HCT116 (cell line): ENCODE measurements at regions not wholly inside any gene's neighbourhood (a gene's known extent, or its start where the extent isn't known, plus 50 kb on each side); places are given as distances from the start of the nearest gene placed in this dataset.

Experiments
- CEBPB ChIP-seq: IDR thresholded peaks from 2 replicates; pipeline ENCODE4 v1.6.1; 2012; ENCODE audit warnings: low read depth
- EGR1 ChIP-seq: IDR thresholded peaks from 2 replicates; pipeline ENCODE4 v1.6.1; 2012; ENCODE audit warnings: low read depth
- EZH2 ChIP-seq: fragments of 200-600 bp; sonication (generic); IDR thresholded peaks from 2 replicates; pipeline ENCODE4 v1.6.1; 2017; ENCODE audit warnings: antibody characterized with exemption, mixed run types
- JUND ChIP-seq: IDR thresholded peaks from 2 replicates; pipeline ENCODE4 v1.6.1; 2012
- POLR2A ChIP-seq: IDR thresholded peaks from 2 replicates; pipeline ENCODE4 v1.7.0; 2011; ENCODE audit warnings: borderline replicate concordance; ENCODE audit not compliant: insufficient read depth, insufficient read length; ENCODE audit errors: extremely low read depth
- POLR2AphosphoS5 ChIP-seq: IDR thresholded peaks from 2 replicates; pipeline ENCODE4 v1.6.1; 2011; ENCODE audit warnings: mild to moderate bottlenecking, low read depth, low read length, moderate library complexity
- TCF7L2 ChIP-seq: IDR thresholded peaks from 2 replicates; pipeline ENCODE4 v1.7.0; 2011; ENCODE audit warnings: borderline replicate concordance, inconsistent platforms; ENCODE audit not compliant: insufficient read depth, insufficient read length; ENCODE audit errors: extremely low read depth
- YY1 ChIP-seq: IDR thresholded peaks from 2 replicates; pipeline ENCODE4 v1.6.1; 2011; ENCODE audit warnings: low read length, low read depth, moderate library complexity, mild to moderate bottlenecking; ENCODE audit not compliant: insufficient replicate concordance; ENCODE audit errors: extremely low read depth
- ZFX ChIP-seq: fragments of 450-650 bp; IDR thresholded peaks from 2 replicates; pipeline ENCODE4 v1.6.1; 2017
- TF ChIP-seq, protein P1 (sequence below), 3 experiments: fragments of 200-600 bp in 1 of 3; sonication (generic) in 1 of 3; IDR thresholded peaks in 2 of 3; conservative IDR thresholded peaks in 1 of 3; 2 replicates each; pipeline ENCODE4 v1.5.1; 2012 to 2017; ENCODE audit warnings: low read depth in 2 of 3, low read length in 2 of 3, antibody characterized with exemption in 1 of 3, borderline replicate concordance in 1 of 3, control low read depth in 1 of 3, mild to moderate bottlenecking in 1 of 3, mixed read lengths in 1 of 3, mixed run types in 1 of 3, moderate library complexity in 1 of 3; ENCODE audit not compliant: insufficient read depth in 1 of 3
- TF ChIP-seq, protein P2 (sequence below): IDR thresholded peaks from 2 replicates; pipeline ENCODE4 v1.6.1; 2012
- TF ChIP-seq, protein P3 (sequence below): IDR thresholded peaks from 2 replicates; pipeline ENCODE4 v1.6.1; 2011; ENCODE audit warnings: mild to moderate bottlenecking, low read length, moderate library complexity; ENCODE audit not compliant: insufficient replicate concordance; ENCODE audit errors: extremely low read depth
- TF ChIP-seq, protein P4 (sequence below): IDR thresholded peaks from 2 replicates; pipeline ENCODE4 v1.6.1; 2012; ENCODE audit warnings: low read depth
- TF ChIP-seq, protein P5 (sequence below): IDR thresholded peaks from 2 replicates; pipeline ENCODE4 v1.6.1; 2012

DNA sequence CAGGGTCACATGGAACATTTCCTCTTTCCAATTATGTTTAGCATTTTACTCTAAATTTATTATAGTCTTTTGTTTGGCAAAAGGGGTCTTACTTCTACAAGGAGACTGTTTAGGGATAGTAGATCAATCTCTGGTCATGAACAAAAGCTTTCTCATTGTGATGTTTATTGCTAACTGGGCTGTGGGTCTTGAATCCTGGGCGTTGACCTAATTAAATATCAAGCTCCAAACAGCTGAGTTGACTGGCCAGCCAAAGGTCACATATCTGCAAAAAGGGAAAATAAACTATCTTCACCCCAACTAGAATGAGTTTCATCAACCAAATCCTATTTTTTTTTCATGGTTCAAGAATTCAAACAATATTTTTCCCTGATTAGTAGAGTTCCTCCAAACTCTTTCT is 245.4 kb upstream of the TUT7 start:
- TF ChIP-seq EZH2: no peak
- TF ChIP-seq YY1: no peak
- TF ChIP-seq, protein P1, sequence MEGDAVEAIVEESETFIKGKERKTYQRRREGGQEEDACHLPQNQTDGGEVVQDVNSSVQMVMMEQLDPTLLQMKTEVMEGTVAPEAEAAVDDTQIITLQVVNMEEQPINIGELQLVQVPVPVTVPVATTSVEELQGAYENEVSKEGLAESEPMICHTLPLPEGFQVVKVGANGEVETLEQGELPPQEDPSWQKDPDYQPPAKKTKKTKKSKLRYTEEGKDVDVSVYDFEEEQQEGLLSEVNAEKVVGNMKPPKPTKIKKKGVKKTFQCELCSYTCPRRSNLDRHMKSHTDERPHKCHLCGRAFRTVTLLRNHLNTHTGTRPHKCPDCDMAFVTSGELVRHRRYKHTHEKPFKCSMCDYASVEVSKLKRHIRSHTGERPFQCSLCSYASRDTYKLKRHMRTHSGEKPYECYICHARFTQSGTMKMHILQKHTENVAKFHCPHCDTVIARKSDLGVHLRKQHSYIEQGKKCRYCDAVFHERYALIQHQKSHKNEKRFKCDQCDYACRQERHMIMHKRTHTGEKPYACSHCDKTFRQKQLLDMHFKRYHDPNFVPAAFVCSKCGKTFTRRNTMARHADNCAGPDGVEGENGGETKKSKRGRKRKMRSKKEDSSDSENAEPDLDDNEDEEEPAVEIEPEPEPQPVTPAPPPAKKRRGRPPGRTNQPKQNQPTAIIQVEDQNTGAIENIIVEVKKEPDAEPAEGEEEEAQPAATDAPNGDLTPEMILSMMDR (IDR thresholded peaks at IDR 0.05 in 2 of 3, conservative IDR thresholded peaks at IDR 0.05 in 1 of 3; ENCODE audit: borderline replicate concordance in 1 of 3, insufficient read depth in 1 of 3, low read depth in 2 of 3, low read length in 2 of 3): no peak
- TF ChIP-seq POLR2AphosphoS5: no peak
- TF ChIP-seq, protein P2, sequence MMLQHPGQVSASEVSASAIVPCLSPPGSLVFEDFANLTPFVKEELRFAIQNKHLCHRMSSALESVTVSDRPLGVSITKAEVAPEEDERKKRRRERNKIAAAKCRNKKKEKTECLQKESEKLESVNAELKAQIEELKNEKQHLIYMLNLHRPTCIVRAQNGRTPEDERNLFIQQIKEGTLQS: no peak
- TF ChIP-seq, protein P3, sequence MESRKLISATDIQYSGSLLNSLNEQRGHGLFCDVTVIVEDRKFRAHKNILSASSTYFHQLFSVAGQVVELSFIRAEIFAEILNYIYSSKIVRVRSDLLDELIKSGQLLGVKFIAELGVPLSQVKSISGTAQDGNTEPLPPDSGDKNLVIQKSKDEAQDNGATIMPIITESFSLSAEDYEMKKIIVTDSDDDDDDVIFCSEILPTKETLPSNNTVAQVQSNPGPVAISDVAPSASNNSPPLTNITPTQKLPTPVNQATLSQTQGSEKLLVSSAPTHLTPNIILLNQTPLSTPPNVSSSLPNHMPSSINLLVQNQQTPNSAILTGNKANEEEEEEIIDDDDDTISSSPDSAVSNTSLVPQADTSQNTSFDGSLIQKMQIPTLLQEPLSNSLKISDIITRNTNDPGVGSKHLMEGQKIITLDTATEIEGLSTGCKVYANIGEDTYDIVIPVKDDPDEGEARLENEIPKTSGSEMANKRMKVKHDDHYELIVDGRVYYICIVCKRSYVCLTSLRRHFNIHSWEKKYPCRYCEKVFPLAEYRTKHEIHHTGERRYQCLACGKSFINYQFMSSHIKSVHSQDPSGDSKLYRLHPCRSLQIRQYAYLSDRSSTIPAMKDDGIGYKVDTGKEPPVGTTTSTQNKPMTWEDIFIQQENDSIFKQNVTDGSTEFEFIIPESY: no peak
- TF ChIP-seq POLR2A: no peak
- TF ChIP-seq EGR1: no peak
- TF ChIP-seq, protein P4, sequence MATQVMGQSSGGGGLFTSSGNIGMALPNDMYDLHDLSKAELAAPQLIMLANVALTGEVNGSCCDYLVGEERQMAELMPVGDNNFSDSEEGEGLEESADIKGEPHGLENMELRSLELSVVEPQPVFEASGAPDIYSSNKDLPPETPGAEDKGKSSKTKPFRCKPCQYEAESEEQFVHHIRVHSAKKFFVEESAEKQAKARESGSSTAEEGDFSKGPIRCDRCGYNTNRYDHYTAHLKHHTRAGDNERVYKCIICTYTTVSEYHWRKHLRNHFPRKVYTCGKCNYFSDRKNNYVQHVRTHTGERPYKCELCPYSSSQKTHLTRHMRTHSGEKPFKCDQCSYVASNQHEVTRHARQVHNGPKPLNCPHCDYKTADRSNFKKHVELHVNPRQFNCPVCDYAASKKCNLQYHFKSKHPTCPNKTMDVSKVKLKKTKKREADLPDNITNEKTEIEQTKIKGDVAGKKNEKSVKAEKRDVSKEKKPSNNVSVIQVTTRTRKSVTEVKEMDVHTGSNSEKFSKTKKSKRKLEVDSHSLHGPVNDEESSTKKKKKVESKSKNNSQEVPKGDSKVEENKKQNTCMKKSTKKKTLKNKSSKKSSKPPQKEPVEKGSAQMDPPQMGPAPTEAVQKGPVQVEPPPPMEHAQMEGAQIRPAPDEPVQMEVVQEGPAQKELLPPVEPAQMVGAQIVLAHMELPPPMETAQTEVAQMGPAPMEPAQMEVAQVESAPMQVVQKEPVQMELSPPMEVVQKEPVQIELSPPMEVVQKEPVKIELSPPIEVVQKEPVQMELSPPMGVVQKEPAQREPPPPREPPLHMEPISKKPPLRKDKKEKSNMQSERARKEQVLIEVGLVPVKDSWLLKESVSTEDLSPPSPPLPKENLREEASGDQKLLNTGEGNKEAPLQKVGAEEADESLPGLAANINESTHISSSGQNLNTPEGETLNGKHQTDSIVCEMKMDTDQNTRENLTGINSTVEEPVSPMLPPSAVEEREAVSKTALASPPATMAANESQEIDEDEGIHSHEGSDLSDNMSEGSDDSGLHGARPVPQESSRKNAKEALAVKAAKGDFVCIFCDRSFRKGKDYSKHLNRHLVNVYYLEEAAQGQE: no peak
- TF ChIP-seq JUND: no peak
- TF ChIP-seq CEBPB: no peak
- no peak for TF ChIP-seq TCF7L2
- no peak for TF ChIP-seq ZFX
- TF ChIP-seq, protein P5, sequence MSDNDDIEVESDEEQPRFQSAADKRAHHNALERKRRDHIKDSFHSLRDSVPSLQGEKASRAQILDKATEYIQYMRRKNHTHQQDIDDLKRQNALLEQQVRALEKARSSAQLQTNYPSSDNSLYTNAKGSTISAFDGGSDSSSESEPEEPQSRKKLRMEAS: no peak
